WTC11 (cell line): ENCODE measurements at regions not wholly inside any gene's neighbourhood (a gene's known extent, or its start where the extent isn't known, plus 50 kb on each side); places are given as distances from the start of the nearest gene placed in this dataset.

Experiments
- ATAC-seq: fragments of 200-7000 bp; cut with Tn5 transposase; 2 replicates; pipeline ENCODE4 v1.10.0; 2021; ENCODE audit warnings: mild to moderate bottlenecking, moderate library complexity
- CTCF ChIA-PET: fragments of 300-600 bp; sonication (Branson Sonifier 250); formaldehyde crosslinking; loops from one replicate; lab custom pipeline; 2021; ENCODE audit warnings: antibody characterized with exemption; lab: Charles Lee
- POLR2A ChIA-PET: fragments of 350-600 bp; sonication (Branson Sonifier 250); formaldehyde crosslinking; loops from one replicate; lab custom pipeline; 2021; ENCODE audit warnings: antibody characterized with exemption; lab: Charles Lee
- DNase-seq: peaks from one replicate; pipeline ENCODE4 v3.0.0; 2021; ENCODE audit warnings: low spot score
- H3K27ac Mint-ChIP-seq: 2 replicates; pipeline ENCODE4 v1.8.0; 2021; ENCODE audit warnings: mixed read lengths
- H3K27me3 Mint-ChIP-seq: 2 replicates; pipeline ENCODE4 v1.8.0; 2021; ENCODE audit warnings: low read depth, mild to moderate bottlenecking, moderate library complexity, mixed read lengths
- H3K36me3 Mint-ChIP-seq: 2 replicates; pipeline ENCODE4 v1.8.0; 2021; ENCODE audit warnings: mixed read lengths
- H3K4me1 Mint-ChIP-seq: 2 replicates; pipeline ENCODE4 v1.8.0; 2022; ENCODE audit warnings: mixed read lengths
- H3K4me3 Mint-ChIP-seq: 2 replicates; pipeline ENCODE4 v1.8.0; 2021; ENCODE audit warnings: mild to moderate bottlenecking, moderate library complexity, mixed read lengths
- H3K9me3 Mint-ChIP-seq: 2 replicates; pipeline ENCODE4 v1.8.0; 2021; ENCODE audit warnings: mixed read lengths
- AFF4 ChIP-seq: sonication (generic); formaldehyde crosslinking; IDR thresholded peaks from 2 replicates; pipeline ENCODE4 v1.8.1; 2023; ENCODE audit warnings: mild to moderate bottlenecking, missing genetic modification reagents, borderline replicate concordance
- AR ChIP-seq: fragments of 250-450 bp; sonication (Bioruptor Pico); IDR thresholded peaks from 2 replicates; pipeline ENCODE4 v1.9.0; 2021; ENCODE audit warnings: mild to moderate bottlenecking
- ATF2 ChIP-seq: sonication (generic); formaldehyde crosslinking; IDR thresholded peaks from 2 replicates; pipeline ENCODE4 v1.8.1; 2022; ENCODE audit warnings: low read depth, missing genetic modification reagents, borderline replicate concordance
- CREB1 ChIP-seq: sonication (generic); formaldehyde crosslinking; IDR thresholded peaks from 2 replicates; pipeline ENCODE4 v1.8.0; 2023; ENCODE audit warnings: mild to moderate bottlenecking, missing genetic modification reagents
- E2F4 ChIP-seq: sonication (generic); formaldehyde crosslinking; IDR thresholded peaks from 2 replicates; pipeline ENCODE4 v1.8.1; 2022; ENCODE audit warnings: low read depth, mild to moderate bottlenecking, moderate library complexity, missing genetic modification reagents, borderline replicate concordance
- EMX1 ChIP-seq: fragments of 250-450 bp; sonication (Bioruptor Pico); IDR thresholded peaks from 2 replicates; pipeline ENCODE4 v1.8.0; 2021; ENCODE audit warnings: mild to moderate bottlenecking
- ERG ChIP-seq: fragments of 250-450 bp; sonication (Bioruptor Pico); IDR thresholded peaks from 2 replicates; pipeline ENCODE4 v1.8.0; 2021; ENCODE audit warnings: mild to moderate bottlenecking
- FOXK1 ChIP-seq: sonication (generic); formaldehyde crosslinking; IDR thresholded peaks from 2 replicates; pipeline ENCODE4 v1.8.0; 2022; ENCODE audit warnings: mild to moderate bottlenecking, moderate library complexity, missing genetic modification reagents
- MYBL2 ChIP-seq: sonication (generic); formaldehyde crosslinking; IDR thresholded peaks from 2 replicates; pipeline ENCODE4 v1.8.1; 2023; ENCODE audit warnings: mild to moderate bottlenecking, moderate library complexity, missing genetic modification reagents
- NFE2L1 ChIP-seq: sonication (generic); formaldehyde crosslinking; IDR thresholded peaks from 2 replicates; pipeline ENCODE4 v1.8.1; 2023; ENCODE audit warnings: missing genetic modification reagents
- NFYB ChIP-seq: sonication (generic); formaldehyde crosslinking; conservative IDR thresholded peaks from 2 replicates; pipeline ENCODE4 v1.8.0; 2022; ENCODE audit warnings: low read depth, missing genetic modification reagents
- NR1H2 ChIP-seq: sonication (generic); formaldehyde crosslinking; IDR thresholded peaks from 2 replicates; pipeline ENCODE4 v1.9.0; 2021; ENCODE audit warnings: mild to moderate bottlenecking, moderate library complexity, missing genetic modification reagents
- SMAD4 ChIP-seq: sonication (generic); formaldehyde crosslinking; IDR thresholded peaks from 2 replicates; pipeline ENCODE4 v1.8.0; 2022; ENCODE audit warnings: mild to moderate bottlenecking, missing genetic modification reagents
- ZNF138 ChIP-seq: sonication (generic); formaldehyde crosslinking; conservative IDR thresholded peaks from 2 replicates; pipeline ENCODE4 v1.8.1; 2022; ENCODE audit warnings: mild to moderate bottlenecking, moderate library complexity, missing genetic modification reagents
- ZNF396 ChIP-seq: fragments of 250-450 bp; sonication (Bioruptor Pico); IDR thresholded peaks from 2 replicates; pipeline ENCODE4 v1.8.0; 2021; ENCODE audit warnings: mild to moderate bottlenecking, moderate library complexity, borderline replicate concordance
- ZNF512 ChIP-seq: sonication (generic); formaldehyde crosslinking; IDR thresholded peaks from 2 replicates; pipeline ENCODE4 v1.8.1; 2022; ENCODE audit warnings: missing genetic modification reagents, borderline replicate concordance
- ZNF532 ChIP-seq: fragments of 250-450 bp; sonication (Bioruptor Pico); IDR thresholded peaks from 2 replicates; pipeline ENCODE4 v1.9.0; 2021; ENCODE audit warnings: mild to moderate bottlenecking, borderline replicate concordance
- ZNF671 ChIP-seq: fragments of 250-450 bp; sonication (Bioruptor Pico); IDR thresholded peaks from 2 replicates; pipeline ENCODE4 v1.8.0; 2021; ENCODE audit warnings: mild to moderate bottlenecking

GRCh38 chr6:167748458-167749379 lies 78.0 kb upstream of the AFDN start (continued):
- no peak for TF ChIP-seq ATF2 (CRISPR knock-in tag)
- no peak for TF ChIP-seq MYBL2 (CRISPR knock-in tag)
- TF ChIP-seq NFE2L1, result no peak
- TF ChIP-seq, all 79 proteins: peak for 0

- peak; percentile 38 for DNase-seq
- peak; percentile 88 for ATAC-seq
- Mint-ChIP-seq H3K4me1 (peaks cover 18% of the 10 kb centered on the region), H3K4me3 (no peak overlapping the region), H3K36me3 (no peaks in the 10 kb centered on the region), H3K27ac (no peak overlapping the region), H3K27me3 (no peaks in the 10 kb centered on the region), H3K9me3 (peaks cover 7% of the 10 kb centered on the region; the same call in 1 of the 2 replicates)
- ChIA-PET POLR2A (interaction anchor here (0.6 kb wide), 1 partner anchor 35 kb away, joined by 5 read pairs; no protein-coding TSS in a partner anchor), CTCF (no interaction called here)
- TF ChIP-seq CREB1 (CRISPR knock-in tag), result no peak
- TF ChIP-seq FOXK1 (CRISPR knock-in tag), result peak; percentile 64; the same call in 1 of the 2 replicates
- no peak for TF ChIP-seq NR1H2 (CRISPR knock-in tag)
- TF ChIP-seq EMX1 (CRISPR knock-in tag), result no peak
- TF ChIP-seq ZNF396 (CRISPR knock-in tag), result no peak
- TF ChIP-seq ERG (CRISPR knock-in tag), result no peak
- no peak for TF ChIP-seq NFYB (CRISPR knock-in tag)
- TF ChIP-seq AFF4, result no peak
- no peak for TF ChIP-seq ZNF532 (CRISPR knock-in tag)
- no peak for TF ChIP-seq E2F4 (CRISPR knock-in tag)
- TF ChIP-seq ZNF138 (CRISPR knock-in tag), result no peak
- no peak for TF ChIP-seq AR (CRISPR knock-in tag)
- no peak for TF ChIP-seq ZNF671 (CRISPR knock-in tag)
- no peak for TF ChIP-seq SMAD4 (CRISPR knock-in tag)
- no peak for TF ChIP-seq ZNF512 (CRISPR knock-in tag)
Measured at GRCh38 chr6:167750956-167751358, 75.8 kb upstream of the AFDN start.
